SU-DHL-6 (cell line): ENCODE measurements at regions not wholly inside any gene's neighbourhood (a gene's known extent, or its start where the extent isn't known, plus 50 kb on each side); places are given as distances from the start of the nearest gene placed in this dataset.

Source experiments
- H2AFZ ChIP-seq: fragments of 200-600 bp; sonication (generic); 2 replicates; pipeline ENCODE4 v1.6.1; 2014; ENCODE audit warnings: low read depth, mild to moderate bottlenecking, moderate library complexity, mixed read lengths, antibody characterized with exemption, low read length; ENCODE audit not compliant: severe bottlenecking
- H3F3A ChIP-seq: fragments of 200-600 bp; shearing (Covaris generic); 2 replicates; pipeline ENCODE4 v1.6.0; 2016; ENCODE audit warnings: antibody characterized with exemption, mild to moderate bottlenecking; ENCODE audit not compliant: insufficient read depth
- H3K27ac ChIP-seq: fragments of 200-600 bp; sonication (generic); 2 replicates; pipeline ENCODE4 v1.5.1; 2016; ENCODE audit warnings: low read depth, mild to moderate bottlenecking, low read length, moderate library complexity, mixed read lengths
- H3K27me3 ChIP-seq: fragments of 200-600 bp; sonication (generic), shearing (Covaris generic); 2 replicates; pipeline ENCODE4 v1.6.0; 2014; ENCODE audit warnings: mild to moderate bottlenecking, low read length
- H3K36me3 ChIP-seq: fragments of 200-600 bp; sonication (generic); 2 replicates; pipeline ENCODE4 v1.6.1; 2014; ENCODE audit warnings: mild to moderate bottlenecking, low read length, mixed read lengths
- H3K4me2 ChIP-seq: fragments of 300-600, 200-600 bp; shearing (Covaris generic), sonication (generic); 2 replicates; pipeline ENCODE4 v1.6.0; 2014; ENCODE audit warnings: low read length, low read depth, mild to moderate bottlenecking; ENCODE audit not compliant: poor library complexity, severe bottlenecking
- H3K4me3 ChIP-seq: fragments of 200-600 bp; sonication (generic); 2 replicates; pipeline ENCODE4 v1.5.1; 2014; ENCODE audit warnings: antibody characterized with exemption, low read length, mild to moderate bottlenecking, mixed read lengths; ENCODE audit not compliant: insufficient read depth, poor library complexity, severe bottlenecking
- H3K79me2 ChIP-seq: fragments of 200-600 bp; sonication (generic); 2 replicates; pipeline ENCODE4 v1.6.1; 2014; ENCODE audit warnings: mild to moderate bottlenecking, low read length, moderate library complexity; ENCODE audit not compliant: insufficient read depth
- H3K9ac ChIP-seq: fragments of 200-600 bp; sonication (generic); 2 replicates; pipeline ENCODE4 v1.7.0; 2014; ENCODE audit warnings: mild to moderate bottlenecking, low read length
- H3K9me2 ChIP-seq: fragments of 200-600 bp; sonication (generic); replicated peaks from 2 replicates; pipeline ENCODE4 v1.6.1; 2014; ENCODE audit warnings: low read length; ENCODE audit not compliant: insufficient read depth
- H3K9me3 ChIP-seq: fragments of 200-600 bp; sonication (generic); 2 replicates; pipeline ENCODE4 v1.6.1; 2014; ENCODE audit warnings: low read length, mixed read lengths; ENCODE audit not compliant: insufficient read depth
- H4K20me1 ChIP-seq: fragments of 200-600 bp; sonication (generic); 2 replicates; pipeline ENCODE4 v1.6.1; 2014; ENCODE audit warnings: low read depth, mild to moderate bottlenecking, antibody characterized with exemption, low read length, moderate library complexity, mixed read lengths
- CTCF ChIP-seq: fragments of 200-600 bp; sonication (generic); IDR thresholded peaks from one replicate; pipeline ENCODE4 v1.5.1; 2017; ENCODE audit warnings: antibody characterized with exemption, mild to moderate bottlenecking, low read length, moderate library complexity; ENCODE audit not compliant: insufficient read depth, poor library complexity, severe bottlenecking
- EZH2phosphoT487 ChIP-seq: fragments of 200-600 bp; sonication (generic), shearing (Covaris generic); conservative IDR thresholded peaks from 2 replicates; pipeline ENCODE4 v1.6.1; 2018; ENCODE audit warnings: mild to moderate bottlenecking, antibody characterized with exemption, low read length, moderate library complexity, mixed read lengths

- Histone ChIP-seq H2AFZ (no peak overlapping the region), H4K20me1 (no peaks in the 10 kb centered on the region), H3K36me3 (no peaks in the 10 kb centered on the region), H3K4me2 (no peak overlapping the region), H3K27me3 (no peaks in the 10 kb centered on the region), H3K9me3 (no peaks in the 10 kb centered on the region), H3K4me3 (no peak overlapping the region), H3K27ac (no peak overlapping the region), H3K79me2 (no peaks in the 10 kb centered on the region), H3K9ac (no peak overlapping the region), H3F3A (no peaks in the 10 kb centered on the region), H3K9me2 (no peaks in the 10 kb centered on the region)
- TF ChIP-seq CTCF (no peak), EZH2phosphoT487 (no peak)
These were observed 140.5 kb upstream of the VSTM2B start for GRCh38 chr19:29385191-29385795.

GRCh38 chr19:29386970-29387369, 138.8 kb upstream of the VSTM2B start:
- no peak overlapping the region for H3K4me2 ChIP-seq
- no peaks in the 10 kb centered on the region for H3K9me2 ChIP-seq
- no peak for TF ChIP-seq CTCF
- no peak for TF ChIP-seq EZH2phosphoT487
- H3K4me3 ChIP-seq = no peak overlapping the region
- H4K20me1 ChIP-seq = no peaks in the 10 kb centered on the region
- no peak overlapping the region for H3K27ac ChIP-seq
- H3K9me3 ChIP-seq = no peaks in the 10 kb centered on the region
- H3K9ac ChIP-seq = no peak overlapping the region
- no peaks in the 10 kb centered on the region for H3K36me3 ChIP-seq
- H3K79me2 ChIP-seq = no peaks in the 10 kb centered on the region
- H3K27me3 ChIP-seq = no peaks in the 10 kb centered on the region
- H3F3A ChIP-seq = no peaks in the 10 kb centered on the region
- H2AFZ ChIP-seq = no peak overlapping the region

- TF ChIP-seq EZH2phosphoT487 (no peak), CTCF (no peak)
- Histone ChIP-seq H4K20me1 (no peaks in the 10 kb centered on the region), H3K27me3 (no peaks in the 10 kb centered on the region), H3K9ac (no peak overlapping the region), H3K9me2 (no peaks in the 10 kb centered on the region), H3K9me3 (no peaks in the 10 kb centered on the region), H3K4me3 (no peak overlapping the region), H2AFZ (no peak overlapping the region), H3K79me2 (no peaks in the 10 kb centered on the region), H3K27ac (no peak overlapping the region), H3F3A (no peaks in the 10 kb centered on the region), H3K36me3 (no peaks in the 10 kb centered on the region), H3K4me2 (no peak overlapping the region)
These were observed 138.2 kb upstream of the VSTM2B start for GRCh38 chr19:29387586-29387985.
